EH (cell line): ENCODE measurements at regions not wholly inside any gene's neighbourhood (a gene's known extent, or its start where the extent isn't known, plus 50 kb on each side); places are given as distances from the start of the nearest gene placed in this dataset.
A peak's percentile ranks its signal among the peaks of the same experiment; 100 is the strongest.

Experiments used
- DNase-seq: peaks from one replicate; pipeline ENCODE4 v3.0.0-alpha.2; 2015; ENCODE audit warnings: low read depth

DNA sequence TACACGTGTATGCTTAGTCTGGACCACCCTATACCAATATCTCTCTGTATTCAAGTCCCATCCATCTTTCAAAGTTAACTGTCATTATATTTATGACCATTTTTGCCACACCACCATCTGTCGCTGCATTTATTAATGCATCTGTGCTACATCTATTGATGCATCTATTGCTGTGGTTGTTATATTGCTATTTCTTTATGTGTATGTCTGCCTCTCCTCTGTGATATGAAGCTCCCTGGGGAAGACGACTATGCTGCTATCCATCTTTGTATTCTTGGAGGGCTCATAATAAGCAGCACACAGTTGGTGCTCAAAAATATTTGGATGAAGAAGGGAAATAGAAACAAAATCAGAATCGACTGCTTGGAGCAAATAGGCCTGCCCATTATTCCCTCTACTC lies 357.6 kb downstream of the RPS29 start:
- no peak for DNase-seq

DNA sequence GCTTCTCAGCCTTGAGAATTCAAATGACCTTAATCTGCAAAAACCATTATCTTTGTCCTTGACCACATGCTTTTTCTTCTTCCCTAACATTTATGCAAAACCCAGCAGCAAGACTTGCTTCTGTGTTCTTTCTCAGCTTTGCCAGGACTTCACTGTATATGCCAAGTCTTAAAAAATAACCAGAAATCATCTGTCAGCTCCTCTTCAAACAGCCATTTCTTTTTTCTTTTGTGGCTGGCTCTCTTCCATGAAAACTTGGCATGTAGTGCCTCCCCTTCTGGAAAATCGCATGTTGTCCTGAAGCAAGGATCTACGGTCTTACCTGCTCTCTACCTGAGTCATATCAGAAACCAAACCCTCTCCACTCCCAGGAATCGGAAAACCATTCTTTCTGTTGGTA lies 364.9 kb downstream of the RPS29 start:
- DNase-seq = no peak

DNA sequence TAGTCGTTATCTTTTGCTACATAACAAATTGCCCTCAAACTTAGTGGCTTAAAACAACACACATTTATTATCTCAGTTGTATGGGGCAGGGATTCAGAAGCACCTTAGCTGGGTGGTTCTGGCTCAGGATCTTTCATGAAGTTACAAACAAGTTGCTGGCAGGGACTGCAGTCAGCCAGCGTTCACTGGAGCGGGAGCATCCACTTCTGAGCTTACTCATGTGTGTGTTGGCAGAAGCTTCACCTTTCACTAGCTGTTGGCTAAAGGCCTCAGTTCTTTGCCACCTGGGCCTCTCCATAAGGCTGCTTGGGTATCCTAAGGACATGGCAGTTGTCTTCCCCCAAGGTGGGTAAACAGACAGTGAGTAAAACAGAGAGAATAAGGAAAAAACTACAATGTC lies 365.7 kb downstream of the RPS29 start:
- no peak for DNase-seq

DNA sequence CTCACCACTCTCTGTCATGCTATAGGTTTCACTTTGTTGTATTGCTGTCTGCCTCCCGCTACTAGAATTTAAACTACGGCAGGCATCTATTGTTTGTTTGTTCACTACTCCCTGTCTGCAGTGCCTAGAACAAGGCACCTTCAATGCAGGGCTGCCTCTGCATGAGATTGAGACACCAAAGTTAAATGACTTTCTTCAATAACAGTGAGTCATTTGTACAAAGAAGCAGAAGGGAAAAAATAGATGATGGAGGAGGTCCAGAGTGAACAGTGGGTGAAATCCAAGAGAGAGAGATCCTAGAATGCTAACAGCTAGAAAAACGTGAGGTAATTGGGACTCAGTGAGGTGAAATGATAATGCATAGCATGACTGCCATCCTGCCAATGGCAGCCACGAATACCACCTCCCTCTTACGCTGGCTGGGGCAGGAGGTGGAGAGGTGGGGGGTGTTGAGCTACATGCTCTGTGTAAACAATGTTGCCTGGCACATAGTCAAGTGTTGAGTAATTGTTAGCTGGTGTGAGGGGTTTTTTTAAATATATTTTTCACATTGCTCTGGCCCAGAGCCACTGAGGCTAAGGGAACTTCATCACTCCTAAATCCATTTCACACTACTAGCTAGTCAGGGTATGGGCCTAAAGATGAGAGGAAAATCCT lies 367.6 kb downstream of the RPS29 start:
- DNase-seq = no peak

DNA sequence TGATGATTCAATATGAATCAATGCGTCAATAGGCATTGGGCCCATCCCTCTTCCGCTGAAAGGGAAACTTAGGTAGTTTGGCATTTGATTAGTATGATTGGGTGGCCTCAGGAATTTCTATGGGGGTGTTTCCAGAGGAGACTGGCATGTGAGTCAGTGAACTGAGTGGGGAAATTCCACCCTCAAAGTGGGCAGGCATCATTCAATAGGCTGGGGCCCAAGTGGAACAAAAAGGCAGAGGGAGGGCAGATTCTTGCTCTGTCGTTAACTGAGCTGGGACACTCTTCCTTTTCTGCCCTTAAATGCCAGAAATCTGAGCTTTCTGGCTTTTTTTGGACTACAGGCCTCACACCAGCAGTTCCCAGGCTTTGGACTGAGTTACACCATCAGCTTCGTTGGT lies 373.5 kb downstream of the RPS29 start:
- DNase-seq = no peak

DNA sequence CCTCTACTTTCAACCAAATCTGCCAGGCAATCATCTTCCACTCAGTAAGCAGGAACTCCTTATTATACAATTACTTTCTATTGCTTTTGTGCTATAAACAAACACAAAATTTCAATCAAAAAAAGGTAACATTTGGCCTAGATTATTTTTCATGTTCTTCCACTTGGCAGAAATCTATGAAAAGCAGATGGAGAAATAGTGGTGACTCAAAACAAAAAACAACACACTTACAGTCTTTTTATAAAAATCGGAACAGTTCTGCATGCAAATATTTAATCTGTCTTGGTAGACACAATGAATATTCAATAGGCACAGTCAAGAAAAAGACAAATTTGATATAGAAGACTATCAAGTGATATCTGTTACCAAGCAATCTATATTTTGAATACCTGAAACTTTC lies 376.8 kb downstream of the RPS29 start:
- no peak for DNase-seq

DNA sequence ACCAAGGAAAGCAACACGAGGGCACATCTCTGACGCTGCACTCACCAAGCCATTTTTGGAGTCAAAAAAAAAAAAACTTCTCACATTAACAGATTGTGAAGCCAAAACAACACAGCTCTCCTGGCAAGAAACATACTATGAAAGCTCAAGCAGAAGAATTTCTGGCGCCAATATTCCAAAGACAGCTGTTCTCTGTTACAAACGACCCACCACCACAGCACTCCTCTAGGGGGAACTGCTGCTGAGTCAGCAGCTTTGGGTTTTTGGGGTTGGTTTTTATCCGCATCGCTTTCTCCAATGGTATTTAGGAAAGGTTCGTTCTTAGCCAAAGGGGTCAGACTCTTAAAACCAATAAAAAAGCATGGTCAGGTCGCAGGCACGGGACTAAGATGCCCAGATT lies 379.4 kb downstream of the RPS29 start:
- DNase-seq = no peak

DNA sequence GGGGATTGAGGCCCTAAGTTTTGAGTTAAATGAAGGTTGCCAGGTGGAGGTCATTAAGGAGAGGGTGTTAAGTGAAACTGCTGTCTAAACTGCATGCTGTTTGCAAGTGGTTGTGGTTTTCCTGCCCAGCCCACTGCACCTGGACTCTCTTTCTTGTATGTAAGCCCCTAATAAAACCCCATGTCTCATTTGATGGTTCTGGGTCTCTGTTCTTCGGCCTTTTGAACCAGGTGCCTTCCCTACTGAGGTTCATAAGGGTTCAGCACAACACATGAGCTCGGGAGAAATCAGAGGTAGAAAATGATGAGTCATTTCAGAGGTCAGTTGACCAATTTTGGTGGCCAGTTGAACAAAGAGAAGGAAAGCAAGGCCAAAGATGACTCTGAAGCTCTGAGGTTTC lies 382.5 kb downstream of the RPS29 start:
- DNase-seq = no peak

DNA sequence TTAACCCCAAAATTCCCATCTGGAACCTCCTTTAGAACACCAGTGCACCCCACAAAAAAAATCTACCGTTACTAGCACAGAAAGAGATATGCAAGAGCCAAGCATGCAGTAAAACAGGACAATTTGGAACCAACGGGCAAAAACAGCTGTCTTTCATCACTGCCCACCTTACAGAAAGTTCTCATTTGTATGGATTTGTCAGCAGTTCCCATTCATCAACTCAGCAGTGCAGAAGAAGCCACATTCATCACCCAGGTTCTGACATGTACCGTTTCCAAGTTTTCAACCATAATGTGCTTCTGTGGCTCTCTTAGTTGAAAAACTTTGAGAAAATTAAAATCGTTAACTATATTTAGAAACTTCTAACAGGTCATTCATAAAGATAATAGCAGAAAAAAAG lies 387.0 kb downstream of the RPS29 start:
- no peak for DNase-seq

DNA sequence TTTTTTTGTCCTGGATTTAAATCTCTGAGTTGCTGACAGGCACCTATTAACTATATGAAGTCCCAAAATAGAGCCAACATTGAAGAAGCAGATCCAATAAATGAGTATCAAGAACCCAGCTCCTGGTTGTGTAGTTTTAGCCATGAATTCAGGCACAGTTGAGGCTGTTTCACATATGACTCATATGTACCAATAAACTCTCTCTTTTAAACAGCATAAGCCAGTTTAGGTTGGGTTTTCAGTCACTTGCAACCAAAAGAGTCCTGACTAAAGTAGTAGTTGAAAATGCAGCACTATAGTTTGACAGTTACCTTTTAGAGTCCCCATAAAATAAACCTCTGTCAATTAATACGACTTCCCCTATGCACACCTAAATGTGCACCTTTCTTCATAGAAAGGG lies 389.9 kb downstream of the RPS29 start:
- no peak for DNase-seq

DNA sequence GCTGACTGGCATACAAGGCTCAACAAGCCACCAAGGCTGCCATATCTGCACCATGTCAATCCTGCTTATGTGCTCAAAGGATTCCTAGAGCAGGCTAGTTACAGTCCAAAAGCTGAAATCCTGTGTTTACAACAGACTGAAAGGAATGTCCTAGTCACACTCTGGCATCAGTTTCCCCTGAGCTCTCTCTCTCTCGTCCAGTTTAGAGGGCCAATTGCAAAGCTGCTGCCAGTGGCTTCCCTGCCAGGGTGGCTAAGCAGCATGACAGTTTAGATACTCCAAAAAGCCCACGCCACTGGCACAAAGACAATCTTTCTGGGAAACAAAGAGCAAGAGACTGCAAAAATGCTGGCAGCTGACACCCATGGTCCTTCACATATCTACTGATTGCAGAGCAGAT lies 392.1 kb downstream of the RPS29 start:
- no peak for DNase-seq

DNA sequence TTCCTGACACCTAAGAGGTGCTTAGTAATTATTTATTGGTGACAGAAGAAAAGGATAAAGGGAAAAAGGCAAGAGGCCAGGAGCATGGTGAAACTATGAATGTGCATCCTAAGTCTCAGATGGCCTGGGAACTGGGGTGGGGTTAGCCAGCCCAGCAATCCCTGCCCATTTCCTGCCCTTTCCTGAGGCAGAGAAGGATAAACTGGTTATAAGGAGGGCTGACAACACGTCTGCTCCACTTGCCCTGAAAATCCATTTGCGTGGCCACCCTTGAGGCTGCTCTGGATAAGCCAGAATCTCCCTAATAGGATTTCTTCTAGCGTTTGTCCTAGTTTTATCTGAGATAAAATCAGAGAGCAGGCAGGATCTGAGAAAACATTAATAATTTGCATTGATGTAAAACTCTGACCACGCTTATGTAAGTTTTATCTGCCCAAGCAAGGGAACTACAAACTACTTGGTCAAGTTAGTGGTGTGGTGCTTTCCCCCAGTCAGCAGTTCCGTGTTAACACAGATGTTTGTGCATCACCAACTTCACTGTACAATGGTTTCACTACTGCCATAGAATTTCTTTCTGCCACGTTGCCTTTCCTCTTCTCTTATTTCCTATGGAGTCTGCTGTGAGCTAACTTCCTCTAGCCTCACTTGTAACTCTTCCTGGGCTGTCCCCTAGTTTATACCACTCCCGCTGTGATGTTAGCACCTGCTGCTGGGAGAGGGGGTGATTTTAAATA lies 392.7 kb downstream of the RPS29 start:
- no peak for DNase-seq

DNA sequence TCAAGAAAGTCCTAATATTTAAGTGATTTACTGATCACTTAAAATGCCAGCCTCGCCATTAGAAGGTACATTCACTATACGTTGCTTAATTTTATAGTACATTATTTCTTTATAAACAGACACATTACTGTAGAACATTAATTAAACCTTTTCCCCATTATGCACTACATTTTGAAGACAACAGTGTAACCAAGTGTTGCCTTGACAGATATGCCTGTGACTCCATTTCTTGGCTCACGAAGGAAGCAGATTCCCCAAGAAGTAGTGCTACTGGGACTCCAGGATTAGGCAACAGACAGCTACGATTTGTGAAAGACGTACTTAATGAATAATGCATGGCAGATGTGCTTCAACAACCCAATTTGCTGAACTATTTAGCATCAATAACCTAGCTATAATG lies 394.8 kb downstream of the RPS29 start:
- DNase-seq = no peak

DNA sequence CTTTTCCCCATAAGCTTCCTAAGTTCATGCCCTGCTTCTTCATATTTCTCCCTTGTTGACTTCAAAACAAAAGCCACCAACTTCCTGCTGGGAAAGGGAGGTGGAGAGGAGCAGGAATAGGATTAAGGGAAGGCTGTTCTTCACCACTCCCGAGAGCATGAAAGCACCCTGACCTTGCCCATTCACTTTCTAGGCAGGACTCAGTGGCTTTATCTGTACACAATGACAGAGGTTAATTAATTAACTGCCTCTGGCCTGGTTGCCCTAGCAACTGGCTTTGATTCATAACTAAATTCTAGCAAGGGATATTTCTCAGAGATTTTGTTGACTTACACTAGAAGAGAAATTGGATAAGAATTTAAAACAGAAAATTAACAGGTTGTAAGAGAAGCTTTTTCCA lies 396.8 kb downstream of the RPS29 start:
- no peak for DNase-seq

DNA sequence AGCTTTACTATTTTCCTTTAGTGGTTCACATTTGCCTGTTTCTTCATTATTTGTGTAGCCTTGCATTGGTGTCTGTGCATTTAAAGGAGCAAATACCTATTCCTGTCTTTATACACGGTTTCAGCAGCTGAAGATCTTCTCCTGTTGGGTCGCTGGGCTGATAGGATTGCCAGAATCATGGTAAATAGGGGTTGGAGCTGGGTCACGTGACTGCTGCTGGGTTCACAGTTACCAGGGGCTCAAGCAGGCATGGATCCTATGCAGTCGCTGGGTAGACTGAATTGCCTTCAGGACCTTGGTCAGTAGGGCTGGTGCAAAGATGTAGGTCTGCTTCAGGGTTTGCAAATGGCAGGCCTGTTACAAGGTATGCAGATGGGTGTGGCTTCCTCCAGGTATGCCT lies 398.4 kb downstream of the RPS29 start:
- DNase-seq = no peak

DNA sequence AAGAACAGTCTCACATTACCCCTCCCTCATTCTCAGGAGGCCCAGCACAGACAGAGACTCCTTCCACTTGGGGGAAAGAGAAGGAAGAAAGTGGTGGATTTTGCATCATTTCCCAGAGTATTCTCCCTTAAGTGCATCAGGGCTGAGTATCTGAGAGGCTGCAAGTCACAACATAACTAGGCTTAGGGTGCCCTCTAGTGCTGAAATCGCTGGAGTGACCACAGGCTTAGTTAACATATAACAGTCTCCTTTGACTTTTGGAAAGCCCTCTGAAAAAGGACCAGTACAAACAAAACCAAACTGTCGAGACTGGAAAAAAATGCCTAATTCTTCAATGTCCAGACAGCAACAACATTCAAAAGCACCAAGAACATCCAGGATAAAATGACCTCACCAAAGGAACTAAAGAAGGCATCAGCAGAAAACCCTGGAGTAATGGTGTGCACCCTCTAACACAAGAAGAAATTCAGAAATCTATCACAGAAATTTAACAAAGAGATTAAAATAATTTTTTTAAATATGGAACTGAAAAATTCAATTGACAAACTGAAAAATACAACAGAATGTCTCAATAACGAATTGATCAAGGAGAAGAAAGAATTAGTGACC lies 412.3 kb downstream of the RPS29 start:
- peak; percentile 46 for DNase-seq

DNA sequence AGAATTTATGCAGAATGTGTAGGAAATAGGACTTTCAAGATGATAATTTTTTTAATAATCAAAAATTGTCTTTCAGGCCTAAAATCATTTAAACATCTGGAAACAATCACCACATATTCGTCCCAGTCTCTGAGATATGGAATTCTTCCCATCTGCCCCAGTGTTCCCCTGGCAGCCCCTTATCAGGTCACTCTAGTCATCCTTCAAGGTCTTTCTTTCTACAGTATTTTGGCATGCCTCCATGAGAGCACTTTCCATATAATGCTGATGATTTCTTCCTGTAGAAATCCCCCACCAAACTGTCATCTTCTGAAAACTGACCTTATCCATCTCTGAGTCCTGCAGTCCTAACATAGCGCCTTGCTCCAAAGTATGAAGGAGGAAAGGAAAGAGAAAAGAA lies 422.1 kb downstream of the RPS29 start:
- DNase-seq = no peak

DNA sequence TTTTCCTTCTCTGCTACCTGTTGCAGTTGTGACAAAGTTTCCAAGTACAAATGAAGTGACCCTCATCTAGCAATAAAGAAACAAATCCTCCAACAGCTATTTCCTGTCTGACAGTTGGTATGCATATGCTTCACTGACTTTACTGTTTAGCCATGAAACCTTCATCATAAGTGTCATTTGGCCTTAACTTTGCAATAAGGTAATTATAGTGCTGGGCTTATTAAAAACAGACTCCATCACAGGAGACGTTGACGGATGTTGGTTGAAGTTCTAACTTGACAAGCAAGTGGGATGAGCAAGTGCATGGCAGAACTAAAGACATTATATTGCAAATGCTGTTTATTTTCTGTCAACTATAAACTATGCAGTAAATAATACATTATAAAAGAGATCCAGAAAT lies 425.2 kb downstream of the RPS29 start:
- DNase-seq = no peak

DNA sequence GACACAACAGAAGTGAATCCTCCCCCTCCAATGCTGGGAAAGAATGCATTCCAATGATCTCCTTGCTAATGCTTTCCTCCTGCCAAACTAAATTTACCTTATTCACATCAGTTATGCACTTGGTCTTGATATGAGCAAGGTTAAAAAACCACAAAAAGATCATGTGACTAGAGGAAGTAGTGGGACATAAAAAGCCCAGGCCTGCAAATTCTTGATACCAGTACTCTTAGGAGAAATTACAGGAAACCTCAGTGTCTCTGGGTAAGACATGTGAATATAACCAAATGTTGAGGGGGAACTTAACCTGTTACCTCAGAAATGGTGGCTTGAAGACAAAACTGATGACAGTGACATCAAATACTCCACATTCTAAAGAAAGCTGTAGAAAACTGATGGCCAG lies 427.1 kb downstream of the RPS29 start:
- DNase-seq = no peak

DNA sequence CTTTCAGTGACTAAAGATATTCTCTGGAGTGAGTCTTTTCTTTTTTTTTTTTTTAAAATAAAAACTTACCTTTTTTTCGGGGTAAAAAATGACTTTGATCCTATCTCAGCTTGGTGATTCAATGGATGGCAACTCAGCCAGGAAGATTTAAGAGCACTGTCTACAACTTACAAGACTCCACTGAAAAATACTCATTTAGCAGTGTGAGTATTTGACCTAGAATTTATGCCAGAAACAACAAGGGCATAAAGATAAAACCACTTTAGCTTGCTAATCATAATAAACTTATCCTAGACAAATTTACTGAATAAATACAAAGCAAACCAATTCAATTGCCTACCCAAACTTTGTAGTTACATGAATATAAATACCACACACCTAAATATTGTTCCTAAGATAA lies 446.6 kb downstream of the RPS29 start:
- no peak for DNase-seq

DNA sequence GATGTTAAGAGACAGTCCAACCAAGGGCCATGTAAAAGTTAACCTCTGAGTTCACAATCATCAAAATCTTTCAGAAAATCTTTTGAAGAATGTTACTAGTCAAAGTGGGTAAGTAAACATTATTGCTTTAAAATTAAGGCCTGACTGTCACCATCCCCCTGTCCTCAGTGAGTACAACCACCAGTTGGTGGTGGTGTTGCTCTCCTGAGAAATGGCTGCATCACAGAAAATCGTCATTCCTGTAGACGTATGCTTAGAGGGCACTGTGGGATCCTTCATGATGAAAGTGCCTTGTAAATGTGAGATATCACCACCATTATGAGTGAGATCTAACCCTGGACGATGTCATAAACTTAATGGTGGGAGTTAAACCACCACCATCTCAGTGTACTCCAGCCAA lies 451.2 kb downstream of the RPS29 start:
- DNase-seq = no peak

DNA sequence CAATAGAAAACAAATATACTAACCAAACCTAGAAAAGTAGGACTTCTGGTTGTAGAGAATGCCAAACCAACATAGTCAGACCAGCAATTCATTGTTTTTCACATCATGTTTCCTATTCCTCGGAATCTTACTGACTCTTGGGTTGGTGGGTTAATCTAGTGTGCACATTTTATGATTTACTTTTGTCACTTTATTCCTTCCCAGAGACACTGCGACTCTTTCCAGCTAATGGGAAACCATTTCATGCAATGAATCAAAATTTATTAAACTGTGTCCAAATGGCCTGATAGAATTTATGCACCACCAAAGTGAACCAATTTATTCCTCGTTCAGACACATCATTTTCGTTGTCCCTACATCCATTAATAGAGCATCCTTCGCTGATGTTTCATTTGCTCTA lies 464.9 kb downstream of the RPS29 start:
- no peak for DNase-seq

DNA sequence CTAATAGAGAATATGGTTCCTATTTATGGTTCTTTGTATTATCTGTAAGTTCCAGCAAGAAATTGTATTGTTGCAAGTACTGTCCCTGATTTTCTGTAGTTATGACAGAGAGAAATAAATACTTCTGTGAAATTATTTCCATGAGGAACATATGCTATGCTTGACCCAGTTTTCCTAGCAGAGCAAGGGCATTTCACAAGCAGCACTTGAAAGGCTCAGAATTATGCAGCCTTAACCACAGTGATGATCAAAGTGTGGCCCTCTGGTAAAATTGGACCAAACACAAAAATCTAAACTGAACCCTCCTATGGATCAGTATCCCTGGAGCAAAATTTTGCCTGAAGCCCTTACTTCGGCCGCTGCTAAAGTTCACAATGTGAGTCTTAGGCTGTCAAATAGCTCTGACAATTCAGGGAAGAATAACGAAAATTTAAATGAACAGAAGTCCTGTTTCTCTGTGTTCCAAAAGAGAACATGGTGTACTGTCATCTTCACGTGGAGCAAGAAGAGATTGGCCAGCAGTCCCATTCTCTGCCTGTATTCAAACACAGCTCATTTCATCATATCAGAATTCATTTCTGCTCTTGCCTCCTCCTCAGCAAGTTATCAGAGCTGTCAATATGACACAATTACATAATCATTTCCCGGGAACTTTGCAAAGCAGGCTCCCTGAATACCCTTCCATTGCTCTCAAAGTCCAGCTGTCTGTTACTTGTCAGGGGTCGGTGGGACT lies 471.9 kb downstream of the RPS29 start:
- DNase-seq = no peak
